ENCODE measurements at regions not wholly inside any gene's neighbourhood (a gene's known extent, or its start where the extent isn't known, plus 50 kb on each side); places are given as distances from the start of the nearest gene placed in this dataset.
A peak's percentile ranks its signal among the peaks of the same experiment; 100 is the strongest.

- Histone ChIP-seq H3K9ac (replicated peaks in 1 of 4; ENCODE audit: extremely low read depth in 1 of 4, low read depth in 3 of 4, low read length in 3 of 4) (no peak overlapping the region), H3K4me1 (replicated peaks in 1 of 4; ENCODE audit: control insufficient read depth in 3 of 4, insufficient read depth in 4 of 4, low read length in 3 of 4) (no peaks in the 10 kb centered on the region), H3K79me2 (ENCODE audit: control insufficient read depth in 1 of 2, insufficient read depth in 2 of 2, low read length in 2 of 2) (no peaks in the 10 kb centered on the region), H2BK12ac (ENCODE audit: low read depth, low read length) (no peak overlapping the region), H3K27ac (ENCODE audit: low read depth, low read length) (no peak overlapping the region), H3K14ac (ENCODE audit: insufficient read length) (no peak overlapping the region), H3K36me3 (ENCODE audit: control insufficient read depth in 2 of 4, insufficient read depth in 4 of 4, low read length in 3 of 4) (peaks cover 0 to 3% (median 0%) of the 10 kb centered on the region in 4 experiments; a peak in 1 of 8 replicates), H2BK120ac (replicated peaks; ENCODE audit: low read depth, low read length) (no peak overlapping the region), H3K9me3 (ENCODE audit: insufficient read depth in 2 of 2, low read depth in 1 of 2, low read length in 1 of 2) (peaks cover 3 to 12% of the 10 kb centered on the region in 2 experiments; a peak in 2 of 4 replicates), H4K20me1 (replicated peaks in 1 of 2; ENCODE audit: control insufficient read depth in 1 of 2, insufficient read depth in 2 of 2, low read length in 2 of 2) (no peaks in the 10 kb centered on the region), H3K23me2 (ENCODE audit: low read depth, low read length) (no peaks in the 10 kb centered on the region), H3K27me3 (replicated peaks in 1 of 4; ENCODE audit: control insufficient read depth in 3 of 4, extremely low read depth in 1 of 4, insufficient read depth in 3 of 4, low read length in 3 of 4) (no peaks in the 10 kb centered on the region), H2AK5ac (ENCODE audit: low read depth, low read length) (no peak overlapping the region), H3K79me1 (ENCODE audit: low read depth, low read length) (no peaks in the 10 kb centered on the region), H3K56ac (replicated peaks; ENCODE audit: insufficient read length, low read depth, low read length) (no peak overlapping the region), H4K5ac (ENCODE audit: insufficient read length, low read depth, low read length) (no peak overlapping the region), H2AFZ (ENCODE audit: low read length) (no peak overlapping the region), H2BK5ac (ENCODE audit: low read depth, low read length) (no peak overlapping the region), H3K4me3 (ENCODE audit: extremely low read depth in 1 of 4, insufficient read depth in 2 of 4, low read depth in 3 of 4, low read length in 4 of 4) (no peak overlapping the region; a peak in 1 of 8 replicates), H2BK15ac (ENCODE audit: low read length) (no peak overlapping the region), H4K91ac (replicated peaks; ENCODE audit: insufficient read length, low read length) (no peak overlapping the region), H4K8ac (ENCODE audit: extremely low read depth, insufficient read depth, low read length) (no peak overlapping the region), H3K4me2 (ENCODE audit: insufficient read depth in 1 of 2, low read depth in 2 of 2, low read length in 2 of 2) (no peak overlapping the region), H2BK20ac (ENCODE audit: low read length) (no peak overlapping the region), H3K23ac (ENCODE audit: insufficient read length) (no peak overlapping the region), H3K4ac (replicated peaks; ENCODE audit: insufficient read length, low read depth, low read length) (no peak overlapping the region), H3K18ac (ENCODE audit: extremely low read depth, low read length) (no peak overlapping the region)
- no peak for TF ChIP-seq TAF1 (IDR thresholded peaks at IDR 0.05; ENCODE audit: low read depth, low read length)
- no peak for TF ChIP-seq CBX8 (IDR thresholded peaks at IDR 0.05; ENCODE audit: borderline replicate concordance, low read depth, low read length)
- no peak for TF ChIP-seq RXRA (IDR thresholded peaks at IDR 0.05; ENCODE audit: insufficient read depth, low read depth, low read length)
- TF ChIP-seq SIRT6 (IDR thresholded peaks at IDR 0.05; ENCODE audit: low read length) = no peak
- TF ChIP-seq CEBPB (IDR thresholded peaks at IDR 0.05; ENCODE audit: low read depth, low read length) = no peak
- no peak for TF ChIP-seq MAX (IDR thresholded peaks at IDR 0.05)
- no peak for TF ChIP-seq SP4 (IDR thresholded peaks at IDR 0.05; ENCODE audit: low read length)
- TF ChIP-seq CHD2 (IDR thresholded peaks at IDR 0.05; ENCODE audit: low read length) = no peak
- TF ChIP-seq TAF7 (optimal IDR thresholded peaks at IDR 0.05; ENCODE audit: borderline replicate concordance, low read depth, low read length) = no peak
- TF ChIP-seq POLR2A (IDR thresholded peaks at IDR 0.05; ENCODE audit: control extremely low read depth in 1 of 2, low read depth in 2 of 2, low read length in 2 of 2) = no peak
- CTCF ChIA-PET (ENCODE audit: partially characterized antibody) = no interaction called here
- FAIRE-seq = peak; percentile 42
- WGBS, 2 experiments (ENCODE audit: extremely low coverage in 1 of 2, insufficient coverage in 1 of 2, insufficient read length in 1 of 2, insufficient replicate concordance in 2 of 2, low coverage in 1 of 2, low lambda C conversion rate in 2 of 2, missing lambda C conversion rate in 1 of 2) = 94% methylated on average over 2 of the region's 7 CpGs; no CpG with 5 or more reads in 1 of the 2 experiments
- DNase-seq (ENCODE audit: low read depth in 1 of 2, low spot score in 2 of 2) = no peak
- POLR2A ChIA-PET (ENCODE audit: partially characterized antibody) = no interaction called here
These were observed 100.2 kb upstream of the MED14 start for GRCh38 chrX:40835526-40835925.

All from H1 (cell line).